DOHH2 (cell line): ENCODE measurements at regions not wholly inside any gene's neighbourhood (a gene's known extent, or its start where the extent isn't known, plus 50 kb on each side); places are given as distances from the start of the nearest gene placed in this dataset.
A peak's percentile ranks its signal among the peaks of the same experiment; 100 is the strongest.

ENCODE experiments used
- H3F3A ChIP-seq: fragments of 200-600 bp; sonication (generic), shearing (Covaris generic); 2 replicates; pipeline ENCODE4 v1.6.0; 2016; ENCODE audit warnings: antibody characterized with exemption, mild to moderate bottlenecking; ENCODE audit not compliant: control insufficient read depth, insufficient read depth
- H3K27ac ChIP-seq: fragments of 200-600 bp; sonication (generic); 2 replicates; pipeline ENCODE4 v1.5.1; 2014; ENCODE audit warnings: low read depth, mild to moderate bottlenecking, low read length, moderate library complexity
- H3K27me3 ChIP-seq: fragments of 200-600 bp; sonication (generic); 2 replicates; pipeline ENCODE4 v1.6.1; 2014; ENCODE audit warnings: mild to moderate bottlenecking, low read length, mixed read lengths; ENCODE audit not compliant: control insufficient read depth
- H3K36me3 ChIP-seq: fragments of 200-600 bp; sonication (generic); 2 replicates; pipeline ENCODE4 v1.6.1; 2014; ENCODE audit warnings: mild to moderate bottlenecking, low read length, moderate library complexity, mixed read lengths; ENCODE audit not compliant: control insufficient read depth
- H3K4me1 ChIP-seq: fragments of 200-600 bp; sonication (generic); 2 replicates; pipeline ENCODE4 v1.6.1; 2014; ENCODE audit warnings: mild to moderate bottlenecking, low read length, mixed read lengths; ENCODE audit not compliant: control insufficient read depth
- H3K4me2 ChIP-seq: fragments of 200-600 bp; sonication (generic); 2 replicates; pipeline ENCODE4 v1.6.0; 2014; ENCODE audit warnings: mild to moderate bottlenecking, low read length, moderate library complexity
- H3K4me3 ChIP-seq: fragments of 200-600 bp; sonication (generic); 2 replicates; pipeline ENCODE4 v1.5.1; 2014; ENCODE audit warnings: mild to moderate bottlenecking, low read length, mixed read lengths
- H3K79me2 ChIP-seq: fragments of 200-600 bp; sonication (generic); 2 replicates; pipeline ENCODE4 v1.6.1; 2014; ENCODE audit warnings: mild to moderate bottlenecking, low read length, mixed read lengths; ENCODE audit not compliant: control insufficient read depth
- H3K9me2 ChIP-seq: fragments of 200-600 bp; sonication (generic); replicated peaks from 2 replicates; pipeline ENCODE4 v1.6.1; 2014; ENCODE audit warnings: mild to moderate bottlenecking, low read length, mixed read lengths; ENCODE audit not compliant: control insufficient read depth
- H3K9me3 ChIP-seq: fragments of 200-600 bp; sonication (generic); 2 replicates; pipeline ENCODE4 v1.6.1; 2014; ENCODE audit warnings: antibody characterized with exemption, low read length, mixed read lengths; ENCODE audit not compliant: control insufficient read depth, insufficient read depth
- H4K20me1 ChIP-seq: fragments of 200-600 bp; sonication (generic); 2 replicates; pipeline ENCODE4 v1.6.0; 2014; ENCODE audit warnings: low read depth, mild to moderate bottlenecking, antibody characterized with exemption, low read length, moderate library complexity; ENCODE audit not compliant: control insufficient read depth, insufficient read depth
- CTCF ChIP-seq: fragments of 200-600 bp; sonication (generic); IDR thresholded peaks from one replicate; pipeline ENCODE4 v1.5.1; 2014; ENCODE audit warnings: antibody characterized with exemption, mild to moderate bottlenecking, low read depth, low read length; ENCODE audit not compliant: poor library complexity, severe bottlenecking
- EZH2phosphoT487 ChIP-seq: fragments of 200-600 bp; sonication (generic); IDR thresholded peaks from 2 replicates; pipeline ENCODE4 v1.6.1; 2017; ENCODE audit warnings: borderline replicate concordance, mild to moderate bottlenecking, antibody characterized with exemption, low read length, moderate library complexity, mixed read lengths

- Histone ChIP-seq H3K4me2 (no peak overlapping the region), H3K27me3 (no peaks in the 10 kb centered on the region), H4K20me1 (no peaks in the 10 kb centered on the region), H3K36me3 (no peaks in the 10 kb centered on the region), H3F3A (no peaks in the 10 kb centered on the region), H3K4me1 (peaks cover 10% of the 10 kb centered on the region), H3K9me2 (no peaks in the 10 kb centered on the region), H3K79me2 (no peaks in the 10 kb centered on the region), H3K9me3 (no peaks in the 10 kb centered on the region; the same call in 1 of the 2 replicates), H3K27ac (no peak overlapping the region), H3K4me3 (no peak overlapping the region)
- no peak for TF ChIP-seq EZH2phosphoT487
- no peak for TF ChIP-seq CTCF
Measured at GRCh38 chr11:59289356-59290181, 69.1 kb upstream of the OR5AN1 start.

- Histone ChIP-seq H4K20me1 (no peaks in the 10 kb centered on the region), H3K4me3 (no peak overlapping the region), H3K27ac (no peak overlapping the region), H3K4me1 (peaks cover 33% of the 10 kb centered on the region), H3K36me3 (no peaks in the 10 kb centered on the region), H3K79me2 (no peaks in the 10 kb centered on the region), H3K27me3 (no peaks in the 10 kb centered on the region), H3F3A (no peaks in the 10 kb centered on the region), H3K9me3 (no peaks in the 10 kb centered on the region), H3K9me2 (no peaks in the 10 kb centered on the region), H3K4me2 (no peak overlapping the region)
- TF ChIP-seq EZH2phosphoT487 = no peak
- no peak for TF ChIP-seq CTCF
Measured at GRCh38 chr11:59285716-59286260, 72.9 kb upstream of the OR5AN1 start.

GRCh38 chr11:59284773-59285129 lies 72.0 kb upstream of the MPEG1 start:
- Histone ChIP-seq H3K9me3 (no peaks in the 10 kb centered on the region), H3K4me2 (peak overlapping the region; percentile 80), H3K27ac (peak overlapping the region; percentile 69), H3K79me2 (no peaks in the 10 kb centered on the region), H3K4me1 (peaks cover 33% of the 10 kb centered on the region), H3F3A (no peaks in the 10 kb centered on the region), H3K27me3 (no peaks in the 10 kb centered on the region), H3K36me3 (no peaks in the 10 kb centered on the region), H3K4me3 (peak overlapping the region; percentile 67), H4K20me1 (no peaks in the 10 kb centered on the region), H3K9me2 (no peaks in the 10 kb centered on the region)
- no peak for TF ChIP-seq CTCF
- no peak for TF ChIP-seq EZH2phosphoT487
